HEK293T (cell line): ENCODE measurements at regions not wholly inside any gene's neighbourhood (a gene's known extent, or its start where the extent isn't known, plus 50 kb on each side); places are given as distances from the start of the nearest gene placed in this dataset.

ENCODE experiments used
- BHLHE40 ChIP-seq: fragments of 450-650 bp; IDR thresholded peaks from 2 replicates; pipeline ENCODE4 v1.6.1; 2016; ENCODE audit warnings: mild to moderate bottlenecking, moderate library complexity, borderline replicate concordance
- ELF4 ChIP-seq: fragments of 450-650 bp; IDR thresholded peaks from 2 replicates; pipeline ENCODE4 v1.6.1; 2017; ENCODE audit warnings: antibody characterized with exemption
- FOXK2 ChIP-seq: fragments of 450-650 bp; IDR thresholded peaks from 2 replicates; pipeline ENCODE4 v1.6.1; 2016; ENCODE audit warnings: mild to moderate bottlenecking
- HDGF ChIP-seq: fragments of 450-650 bp; IDR thresholded peaks from 2 replicates; pipeline ENCODE4 v1.6.1; 2017; ENCODE audit warnings: antibody characterized with exemption, borderline replicate concordance
- LEF1 ChIP-seq: fragments of 450-650 bp; IDR thresholded peaks from 2 replicates; pipeline ENCODE4 v1.6.1; 2017; ENCODE audit warnings: mild to moderate bottlenecking, borderline replicate concordance
- SP1 ChIP-seq: fragments of 450-650 bp; IDR thresholded peaks from 2 replicates; pipeline ENCODE4 v1.6.1; 2017
- SUZ12 ChIP-seq: fragments of 450-650 bp; IDR thresholded peaks from 2 replicates; pipeline ENCODE4 v1.6.1; 2016; ENCODE audit warnings: mild to moderate bottlenecking
- TARDBP ChIP-seq: fragments of 450-650 bp; IDR thresholded peaks from 2 replicates; pipeline ENCODE4 v1.6.1; 2016

GRCh38 chr10:111972109-111972508, 211.5 kb downstream of the GPAM start:
- TF ChIP-seq SUZ12 (no peak), BHLHE40 (no peak), TARDBP (no peak), HDGF (no peak), ELF4 (no peak), LEF1 (no peak), SP1 (no peak), FOXK2 (no peak)
